Neuron (in vitro differentiated cells): ENCODE measurements at regions not wholly inside any gene's neighbourhood (a gene's known extent, or its start where the extent isn't known, plus 50 kb on each side); places are given as distances from the start of the nearest gene placed in this dataset.

ENCODE experiments used
- H2AFZ ChIP-seq: one replicate; pipeline ENCODE4 v1.6.1; 2013; ENCODE audit warnings: low read depth, mild to moderate bottlenecking, inconsistent platforms, low read length, moderate library complexity
- H3K27me3 ChIP-seq: one replicate; pipeline ENCODE4 v1.6.1; 2013; ENCODE audit warnings: low read length; ENCODE audit not compliant: insufficient read depth
- H3K36me3 ChIP-seq: one replicate; pipeline ENCODE4 v1.6.1; 2013; ENCODE audit warnings: low read length; ENCODE audit not compliant: insufficient read depth
- H3K4me1 ChIP-seq: one replicate; pipeline ENCODE4 v1.6.1; 2013; ENCODE audit warnings: low read length; ENCODE audit not compliant: insufficient read depth
- H3K4me3 ChIP-seq: 2 replicates; pipeline ENCODE4 v1.5.1; 2013; ENCODE audit warnings: mild to moderate bottlenecking, low read length, moderate library complexity
- H3K9me3 ChIP-seq: one replicate; pipeline ENCODE4 v1.6.1; 2013; ENCODE audit warnings: low read length

DNA sequence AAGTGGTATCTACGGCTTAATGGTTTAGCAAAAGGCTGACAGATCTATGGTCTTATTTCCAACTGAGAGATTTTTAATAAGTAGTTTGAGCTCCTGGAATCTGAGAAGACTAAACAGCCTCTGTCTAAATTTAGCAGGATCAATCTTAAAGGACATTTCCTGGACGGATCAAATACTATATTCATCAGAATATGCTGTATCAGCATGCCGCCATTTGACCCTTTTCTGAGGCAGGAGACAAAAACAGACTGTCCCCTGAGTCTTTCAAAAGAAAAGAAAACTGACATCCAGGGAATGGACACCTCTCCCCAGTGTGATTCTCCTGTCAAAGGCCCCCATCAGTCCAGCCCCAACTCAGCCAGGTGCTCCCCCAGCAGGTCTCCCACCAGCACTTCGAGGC lies 443.7 kb downstream of the GXYLT1 start:
- Histone ChIP-seq H2AFZ (peak overlapping the region; percentile 20), H3K4me3 (no peak overlapping the region), H3K4me1 (no peaks in the 10 kb centered on the region), H3K27me3 (no peaks in the 10 kb centered on the region), H3K9me3 (no peaks in the 10 kb centered on the region), H3K36me3 (no peaks in the 10 kb centered on the region)

DNA sequence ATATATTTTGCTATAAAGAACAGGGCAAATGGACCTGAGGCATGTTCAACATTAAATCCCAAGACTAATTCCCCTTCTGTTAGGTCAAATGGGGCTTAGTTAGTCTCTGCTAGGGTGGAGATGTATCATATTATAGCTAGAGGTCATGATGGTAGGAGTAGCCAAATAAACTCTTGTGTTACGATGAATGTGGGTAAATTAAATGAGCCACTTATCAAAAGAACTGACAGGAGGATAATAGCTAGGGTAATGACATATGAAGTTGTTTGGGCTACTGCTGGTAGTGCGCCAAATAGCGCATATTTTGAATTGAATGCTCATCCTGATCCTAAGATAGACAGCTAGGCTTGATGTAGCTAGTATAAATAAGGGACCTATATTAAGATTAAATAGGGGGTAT lies 445.0 kb downstream of the GXYLT1 start:
- no peaks in the 10 kb centered on the region for H3K9me3 ChIP-seq
- H3K4me3 ChIP-seq: no peak overlapping the region

GRCh38 chr12:41697161-41697560 lies 447.5 kb downstream of the GXYLT1 start:
- Histone ChIP-seq H2AFZ (no peak overlapping the region), H3K27me3 (no peaks in the 10 kb centered on the region)

More for the DNA sequence above, 445.0 kb downstream of the GXYLT1 start:
- no peaks in the 10 kb centered on the region for H3K36me3 ChIP-seq
- H3K4me1 ChIP-seq: no peaks in the 10 kb centered on the region
- no peaks in the 10 kb centered on the region for H3K27me3 ChIP-seq
- no peak overlapping the region for H2AFZ ChIP-seq

GRCh38 chr12:41684997-41685396 lies 459.7 kb downstream of the GXYLT1 start:
- Histone ChIP-seq H3K4me3 (no peak overlapping the region), H3K36me3 (no peaks in the 10 kb centered on the region), H2AFZ (no peak overlapping the region), H3K4me1 (no peaks in the 10 kb centered on the region), H3K27me3 (no peaks in the 10 kb centered on the region), H3K9me3 (no peaks in the 10 kb centered on the region)

More at GRCh38 chr12:41697161-41697560, 447.5 kb downstream of the GXYLT1 start:
- Histone ChIP-seq H3K4me1 (no peaks in the 10 kb centered on the region), H3K4me3 (no peak overlapping the region), H3K9me3 (no peaks in the 10 kb centered on the region), H3K36me3 (no peaks in the 10 kb centered on the region)

DNA sequence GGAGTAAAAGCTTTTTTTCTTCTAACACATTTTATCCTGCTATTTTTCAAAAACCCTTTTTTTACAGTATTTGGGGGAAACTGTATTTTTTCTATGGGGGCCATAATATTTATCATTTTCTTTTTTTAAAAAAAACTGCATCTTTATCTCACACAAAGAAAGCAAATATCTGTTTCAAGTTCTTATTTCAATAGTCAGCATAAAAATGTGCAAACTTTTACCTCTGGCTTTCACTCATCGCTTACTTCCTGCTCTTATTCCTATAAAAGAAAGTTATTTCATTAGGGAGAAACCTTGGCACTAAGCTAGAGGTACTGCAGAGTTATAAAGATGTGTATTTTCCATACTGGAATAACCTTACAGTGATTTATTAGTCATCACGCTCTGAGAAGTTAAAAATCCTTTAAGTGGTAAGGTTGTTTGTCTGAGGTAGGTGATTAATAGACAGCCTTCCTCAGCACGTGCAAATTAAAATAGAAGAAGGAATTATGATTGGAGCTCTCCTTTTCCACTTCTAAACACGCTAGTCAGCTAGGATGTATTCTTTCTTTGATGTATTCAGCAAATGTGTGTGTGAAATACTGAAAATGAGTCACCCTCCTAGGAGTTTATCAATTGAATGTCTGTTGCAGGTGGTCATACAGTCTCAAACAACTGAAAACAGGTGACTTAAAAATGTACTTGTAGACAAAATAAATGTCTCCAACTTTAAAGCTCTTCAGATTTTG lies 461.0 kb downstream of the GXYLT1 start:
- no peak overlapping the region for H3K4me3 ChIP-seq
- no peaks in the 10 kb centered on the region for H3K27me3 ChIP-seq
- no peak overlapping the region for H2AFZ ChIP-seq
- no peaks in the 10 kb centered on the region for H3K4me1 ChIP-seq
- H3K36me3 ChIP-seq: no peaks in the 10 kb centered on the region
- no peaks in the 10 kb centered on the region for H3K9me3 ChIP-seq

- Histone ChIP-seq H3K4me3 (no peak overlapping the region), H3K4me1 (no peaks in the 10 kb centered on the region), H3K36me3 (no peaks in the 10 kb centered on the region), H3K27me3 (no peaks in the 10 kb centered on the region), H2AFZ (peak overlapping the region; percentile 5), H3K9me3 (no peaks in the 10 kb centered on the region)
These were observed 461.7 kb downstream of the GXYLT1 start for GRCh38 chr12:41683023-41683422.

DNA sequence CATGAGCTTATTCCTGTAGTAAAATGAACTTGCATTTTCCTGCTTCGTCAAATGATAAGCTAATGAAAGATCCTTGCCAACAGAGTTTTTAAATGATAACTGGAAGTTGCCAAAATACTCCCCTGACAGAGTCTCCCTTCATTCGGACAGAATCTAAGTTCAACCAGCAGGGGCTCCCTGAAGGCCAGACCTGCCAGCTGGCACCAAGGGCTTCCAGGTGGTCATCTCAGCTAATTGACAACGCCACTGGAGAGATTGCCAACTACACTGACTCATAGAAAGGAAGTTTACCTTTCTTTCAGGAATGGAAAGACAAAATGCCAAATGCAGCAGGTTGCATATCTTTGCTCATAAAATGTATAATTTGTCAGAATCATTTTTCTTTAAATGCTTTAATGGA lies 462.8 kb downstream of the GXYLT1 start:
- Histone ChIP-seq H2AFZ (no peak overlapping the region), H3K4me1 (no peaks in the 10 kb centered on the region), H3K4me3 (no peak overlapping the region), H3K27me3 (no peaks in the 10 kb centered on the region), H3K36me3 (no peaks in the 10 kb centered on the region), H3K9me3 (no peaks in the 10 kb centered on the region)

DNA sequence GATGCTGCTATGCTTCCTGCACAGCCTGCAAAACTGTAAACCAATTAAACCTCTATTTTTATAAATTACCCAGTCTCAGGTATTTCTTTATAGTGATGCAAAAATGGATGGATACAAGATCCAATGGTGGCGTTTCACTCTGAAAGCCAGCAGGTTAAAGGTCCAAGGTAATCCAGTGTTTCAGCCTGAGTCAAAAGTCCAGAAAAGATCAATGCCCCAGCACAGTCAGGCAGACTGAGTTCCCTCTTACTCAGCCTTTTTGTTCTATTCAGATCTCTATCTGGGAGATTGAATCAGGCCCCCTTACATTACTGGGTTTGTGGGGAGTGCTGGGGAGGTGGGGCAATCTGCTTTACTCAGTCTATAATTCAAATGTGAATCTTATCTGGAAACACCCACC lies 464.5 kb downstream of the GXYLT1 start:
- Histone ChIP-seq H3K9me3 (no peaks in the 10 kb centered on the region), H3K4me1 (no peaks in the 10 kb centered on the region), H3K27me3 (no peaks in the 10 kb centered on the region), H3K4me3 (no peak overlapping the region), H2AFZ (no peak overlapping the region), H3K36me3 (no peaks in the 10 kb centered on the region)

GRCh38 chr12:41663598-41664265 lies 475.6 kb downstream of the PDZRN4 start:
- Histone ChIP-seq H3K27me3 (no peaks in the 10 kb centered on the region), H3K36me3 (no peaks in the 10 kb centered on the region), H2AFZ (no peak overlapping the region), H3K4me3 (no peak overlapping the region), H3K9me3 (no peaks in the 10 kb centered on the region), H3K4me1 (no peaks in the 10 kb centered on the region)

- Histone ChIP-seq H3K4me3 (no peak overlapping the region), H3K36me3 (no peaks in the 10 kb centered on the region), H3K9me3 (no peaks in the 10 kb centered on the region), H3K27me3 (no peaks in the 10 kb centered on the region), H2AFZ (peak overlapping the region; percentile 17), H3K4me1 (no peaks in the 10 kb centered on the region)
These were observed 473.1 kb downstream of the PDZRN4 start for GRCh38 chr12:41661141-41661765.

GRCh38 chr12:41656454-41656853 lies 468.3 kb downstream of the PDZRN4 start:
- H3K9me3 ChIP-seq: no peaks in the 10 kb centered on the region

GRCh38 chr12:41653386-41654326 lies 465.5 kb downstream of the PDZRN4 start:
- H3K4me3 ChIP-seq: no peak overlapping the region
- no peak overlapping the region for H2AFZ ChIP-seq
- H3K27me3 ChIP-seq: no peaks in the 10 kb centered on the region
- H3K4me1 ChIP-seq: no peaks in the 10 kb centered on the region
- no peaks in the 10 kb centered on the region for H3K9me3 ChIP-seq
- no peaks in the 10 kb centered on the region for H3K36me3 ChIP-seq

More at GRCh38 chr12:41656454-41656853, 468.3 kb downstream of the PDZRN4 start:
- Histone ChIP-seq H3K4me1 (no peaks in the 10 kb centered on the region), H2AFZ (no peak overlapping the region), H3K27me3 (no peaks in the 10 kb centered on the region), H3K36me3 (no peaks in the 10 kb centered on the region), H3K4me3 (no peak overlapping the region)
